ENCODE measurements at regions not wholly inside any gene's neighbourhood (a gene's known extent, or its start where the extent isn't known, plus 50 kb on each side); places are given as distances from the start of the nearest gene placed in this dataset.

DNA sequence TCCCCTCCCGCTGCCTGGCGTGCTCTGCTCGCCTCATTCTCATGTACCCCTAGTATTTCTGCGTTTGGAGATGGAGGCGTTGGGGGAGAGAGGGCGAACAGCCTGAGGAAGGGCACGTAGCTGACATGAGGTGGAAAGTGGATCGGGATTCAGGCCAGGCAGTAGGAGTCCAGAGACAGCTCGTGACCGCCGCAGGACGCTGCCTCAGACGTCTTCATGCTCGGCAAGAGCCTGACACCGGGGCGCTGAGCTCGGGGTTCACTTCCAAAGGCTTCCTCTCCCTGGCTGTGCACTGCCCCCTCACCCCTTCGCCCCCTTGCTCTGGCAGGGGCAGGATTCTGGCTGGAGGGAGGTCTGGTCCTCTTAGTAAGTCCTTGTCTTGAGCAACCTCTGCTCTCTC lies 374.4 kb upstream of the MKI67 start:
- H3K9me3 ChIP-seq (ENCODE audit: low read length), result no peaks in the 10 kb centered on the region
- H3K4me3 ChIP-seq (ENCODE audit: low read length), result no peak overlapping the region
- H3K27me3 ChIP-seq (ENCODE audit: insufficient read depth, low read length), result no peaks in the 10 kb centered on the region
- no peak overlapping the region for H2AFZ ChIP-seq (ENCODE audit: low read depth, low read length)
- H3K4me1 ChIP-seq (ENCODE audit: insufficient read depth, low read length), result no peaks in the 10 kb centered on the region
- H3K36me3 ChIP-seq (ENCODE audit: insufficient read depth, low read length), result no peaks in the 10 kb centered on the region

DNA sequence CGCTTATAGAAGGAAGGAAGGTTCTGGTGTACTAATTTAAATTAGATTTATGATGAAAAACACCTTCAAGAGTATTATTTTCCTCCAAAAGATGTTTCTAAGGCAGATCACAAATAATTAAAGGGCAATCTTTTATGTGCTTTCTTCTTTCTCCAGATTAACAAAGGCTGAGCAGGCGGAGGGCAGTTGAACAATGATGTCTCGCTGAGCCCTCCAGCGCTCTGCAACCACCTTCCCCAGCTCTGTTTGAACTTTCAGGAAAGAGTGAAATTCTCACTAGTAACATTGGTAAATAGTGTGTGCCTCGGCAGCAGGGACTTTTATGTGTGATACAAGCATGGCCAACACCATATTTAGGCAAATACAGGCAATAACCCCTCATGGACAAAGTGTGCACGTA lies 379.1 kb upstream of the MKI67 start:
- no peak overlapping the region for H3K4me3 ChIP-seq (ENCODE audit: low read length)
- no peaks in the 10 kb centered on the region for H3K9me3 ChIP-seq (ENCODE audit: low read length)

DNA sequence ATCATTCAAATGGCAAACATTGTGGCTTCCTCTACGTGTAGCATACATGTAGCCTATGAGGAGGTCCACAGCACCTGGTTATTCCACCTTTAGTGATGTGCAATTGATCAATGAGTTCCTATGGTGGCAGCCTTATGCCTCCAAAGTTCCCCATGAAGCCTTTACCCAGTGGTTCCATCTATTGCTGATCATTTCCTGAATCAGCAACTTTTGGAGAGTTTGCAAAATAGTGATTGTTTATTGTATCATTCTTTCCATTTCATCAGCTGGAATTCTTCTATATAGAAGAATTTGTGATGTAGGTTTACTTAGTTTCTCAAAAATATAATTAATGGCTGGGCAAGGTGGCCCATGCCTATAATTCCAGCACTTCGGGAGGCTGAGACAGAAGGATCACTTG lies 380.2 kb upstream of the MKI67 start:
- Histone ChIP-seq H3K27me3 (ENCODE audit: insufficient read depth, low read length) (no peaks in the 10 kb centered on the region), H3K4me3 (ENCODE audit: low read length) (no peak overlapping the region), H3K36me3 (ENCODE audit: insufficient read depth, low read length) (no peaks in the 10 kb centered on the region), H3K9me3 (ENCODE audit: low read length) (no peaks in the 10 kb centered on the region), H3K4me1 (ENCODE audit: insufficient read depth, low read length) (no peaks in the 10 kb centered on the region), H2AFZ (ENCODE audit: low read depth, low read length) (no peak overlapping the region)

More for the DNA sequence above, 379.1 kb upstream of the MKI67 start:
- no peak overlapping the region for H2AFZ ChIP-seq (ENCODE audit: low read depth, low read length)
- H3K27me3 ChIP-seq (ENCODE audit: insufficient read depth, low read length), result no peaks in the 10 kb centered on the region
- H3K4me1 ChIP-seq (ENCODE audit: insufficient read depth, low read length), result no peaks in the 10 kb centered on the region
- H3K36me3 ChIP-seq (ENCODE audit: insufficient read depth, low read length), result no peaks in the 10 kb centered on the region

DNA sequence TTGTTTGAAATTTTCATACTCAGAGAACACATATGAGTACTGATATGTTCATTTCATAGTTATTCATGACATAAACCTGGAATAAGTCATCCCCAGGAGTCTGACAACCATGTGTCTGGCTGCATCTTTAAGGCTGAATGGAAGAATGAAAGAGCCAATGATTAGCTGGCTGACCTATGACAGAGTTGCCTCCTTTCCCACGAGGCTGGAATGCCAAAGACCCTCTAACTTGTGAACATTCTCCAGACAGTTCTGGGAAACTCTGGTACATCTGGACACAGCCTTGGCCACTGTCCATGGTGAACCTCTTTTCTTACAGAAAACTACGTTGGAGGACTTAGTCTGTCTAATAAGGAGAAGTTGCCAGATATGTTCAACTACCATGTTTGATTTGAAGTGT lies 380.8 kb upstream of the MKI67 start:
- no peak overlapping the region for H2AFZ ChIP-seq (ENCODE audit: low read depth, low read length)
- H3K4me3 ChIP-seq (ENCODE audit: low read length), result no peak overlapping the region
- H3K9me3 ChIP-seq (ENCODE audit: low read length), result no peaks in the 10 kb centered on the region
- H3K36me3 ChIP-seq (ENCODE audit: insufficient read depth, low read length), result no peaks in the 10 kb centered on the region
- no peaks in the 10 kb centered on the region for H3K4me1 ChIP-seq (ENCODE audit: insufficient read depth, low read length)
- no peaks in the 10 kb centered on the region for H3K27me3 ChIP-seq (ENCODE audit: insufficient read depth, low read length)

DNA sequence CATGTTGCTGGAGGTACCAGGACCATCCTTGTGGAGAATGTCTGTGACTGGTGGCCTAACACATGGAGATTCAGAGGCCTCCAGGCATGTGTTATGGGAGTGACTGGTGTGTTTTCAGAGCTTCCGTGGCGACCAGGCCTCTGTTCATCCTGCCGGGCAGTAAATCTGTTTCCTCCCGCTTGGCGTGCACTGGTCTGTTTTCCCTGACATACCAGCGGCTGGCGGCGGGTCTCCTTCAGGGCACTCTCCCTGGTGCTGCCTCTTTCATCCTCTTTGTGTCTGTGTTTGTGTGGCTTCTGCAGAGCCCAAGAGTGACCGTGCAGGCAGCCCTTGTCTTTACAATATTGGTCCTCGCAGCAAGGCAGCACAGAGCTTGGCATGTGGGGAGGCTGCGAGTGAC lies 385.1 kb upstream of the MKI67 start:
- Histone ChIP-seq H3K4me1 (ENCODE audit: insufficient read depth, low read length) (no peaks in the 10 kb centered on the region), H2AFZ (ENCODE audit: low read depth, low read length) (no peak overlapping the region), H3K4me3 (ENCODE audit: low read length) (no peak overlapping the region), H3K36me3 (ENCODE audit: insufficient read depth, low read length) (no peaks in the 10 kb centered on the region), H3K9me3 (ENCODE audit: low read length) (no peaks in the 10 kb centered on the region), H3K27me3 (ENCODE audit: insufficient read depth, low read length) (no peaks in the 10 kb centered on the region)

DNA sequence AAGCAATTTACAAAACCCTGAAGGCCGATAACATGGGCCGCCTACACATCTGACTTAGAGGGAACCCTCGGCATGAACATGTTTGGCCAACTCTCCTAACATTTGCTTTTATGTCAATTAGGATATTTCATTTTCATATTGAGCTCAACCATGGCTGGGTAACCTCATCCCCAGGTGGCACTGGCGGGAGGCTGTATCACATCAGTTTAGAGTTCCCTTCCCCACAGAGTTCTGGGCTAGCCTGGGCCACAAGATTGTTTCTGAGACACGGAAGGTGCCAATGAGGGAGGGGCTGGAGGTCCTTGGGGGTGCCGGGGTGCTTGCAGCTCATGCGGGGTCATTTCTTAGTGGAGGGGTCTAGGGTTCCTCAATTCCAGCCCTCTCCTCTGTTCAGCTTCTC lies 386.5 kb upstream of the MKI67 start:
- no peaks in the 10 kb centered on the region for H3K4me1 ChIP-seq (ENCODE audit: insufficient read depth, low read length)
- no peak overlapping the region for H3K4me3 ChIP-seq (ENCODE audit: low read length)
- H3K27me3 ChIP-seq (ENCODE audit: insufficient read depth, low read length), result no peaks in the 10 kb centered on the region
- no peaks in the 10 kb centered on the region for H3K9me3 ChIP-seq (ENCODE audit: low read length)
- no peaks in the 10 kb centered on the region for H3K36me3 ChIP-seq (ENCODE audit: insufficient read depth, low read length)
- H2AFZ ChIP-seq (ENCODE audit: low read depth, low read length), result no peak overlapping the region

DNA sequence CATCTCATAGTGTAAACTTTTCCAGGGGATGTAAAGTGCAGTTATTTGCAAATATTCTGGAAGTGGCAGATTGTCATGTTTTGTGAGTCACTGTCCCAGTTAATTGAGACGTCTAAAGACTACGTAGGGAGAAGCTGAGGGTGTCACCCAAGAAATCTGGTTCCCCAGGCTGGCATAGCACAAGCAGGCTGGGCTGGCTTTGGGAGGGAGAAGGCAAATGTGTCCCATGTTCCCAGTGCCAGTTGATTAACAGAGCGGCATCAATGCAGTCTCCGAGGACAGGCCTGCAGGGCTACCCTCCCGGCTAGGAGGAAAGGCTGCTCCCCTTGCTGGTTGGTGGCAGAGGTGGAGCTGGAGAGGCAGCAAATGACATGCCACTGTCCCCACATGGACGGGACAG lies 388.3 kb upstream of the MKI67 start:
- no peaks in the 10 kb centered on the region for H3K4me1 ChIP-seq (ENCODE audit: insufficient read depth, low read length)
- H3K36me3 ChIP-seq (ENCODE audit: insufficient read depth, low read length), result no peaks in the 10 kb centered on the region
- H2AFZ ChIP-seq (ENCODE audit: low read depth, low read length), result no peak overlapping the region
- H3K27me3 ChIP-seq (ENCODE audit: insufficient read depth, low read length), result no peaks in the 10 kb centered on the region
- no peaks in the 10 kb centered on the region for H3K9me3 ChIP-seq (ENCODE audit: low read length)
- H3K4me3 ChIP-seq (ENCODE audit: low read length), result no peak overlapping the region

DNA sequence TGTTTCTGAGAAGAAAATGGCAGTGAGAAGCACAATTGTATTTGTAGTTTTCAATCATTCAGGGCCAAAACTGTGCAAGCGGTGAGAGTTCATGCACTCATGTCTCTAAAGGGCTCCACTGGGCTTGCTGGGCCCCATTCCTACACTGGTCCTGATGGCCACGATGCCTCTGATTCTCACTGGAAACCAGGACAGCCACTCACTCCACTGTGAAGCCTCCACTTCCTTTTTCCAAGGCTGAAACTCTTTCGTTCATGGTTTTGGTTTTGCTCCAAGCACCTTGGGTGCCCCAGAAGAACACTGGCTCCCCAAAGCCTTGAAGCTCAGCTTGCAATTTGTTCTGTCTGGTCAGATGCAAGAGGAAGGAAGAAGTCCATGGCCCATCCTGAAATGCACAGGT lies 390.0 kb upstream of the MKI67 start:
- H2AFZ ChIP-seq (ENCODE audit: low read depth, low read length), result no peak overlapping the region

DNA sequence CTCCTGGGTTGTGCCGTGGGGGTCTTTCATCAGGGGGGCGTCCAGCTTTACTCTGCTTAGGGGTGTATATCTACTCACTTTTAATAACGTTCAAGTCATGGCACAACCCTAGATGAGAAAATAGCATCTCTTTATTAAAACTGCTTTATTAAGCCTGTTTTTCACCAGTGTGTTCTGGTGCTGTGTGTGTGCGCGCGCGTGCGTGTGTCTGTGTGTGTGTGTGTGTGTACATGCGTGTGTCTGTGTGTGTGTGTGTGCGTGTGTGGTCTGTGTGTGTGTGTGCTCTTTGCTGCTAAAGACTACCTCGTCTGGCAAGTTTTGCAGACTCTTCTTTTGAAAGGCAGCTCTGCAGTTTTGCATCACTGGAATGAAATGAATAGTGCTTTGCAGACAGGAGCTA lies 390.9 kb upstream of the MKI67 start:
- no peaks in the 10 kb centered on the region for H3K36me3 ChIP-seq (ENCODE audit: insufficient read depth, low read length)
- no peaks in the 10 kb centered on the region for H3K4me1 ChIP-seq (ENCODE audit: insufficient read depth, low read length)
- H3K4me3 ChIP-seq (ENCODE audit: low read length), result no peak overlapping the region
- no peaks in the 10 kb centered on the region for H3K9me3 ChIP-seq (ENCODE audit: low read length)
- H2AFZ ChIP-seq (ENCODE audit: low read depth, low read length), result no peak overlapping the region
- no peaks in the 10 kb centered on the region for H3K27me3 ChIP-seq (ENCODE audit: insufficient read depth, low read length)

More for the DNA sequence above, 390.0 kb upstream of the MKI67 start:
- Histone ChIP-seq H3K4me1 (ENCODE audit: insufficient read depth, low read length) (no peaks in the 10 kb centered on the region), H3K4me3 (ENCODE audit: low read length) (no peak overlapping the region), H3K36me3 (ENCODE audit: insufficient read depth, low read length) (no peaks in the 10 kb centered on the region), H3K27me3 (ENCODE audit: insufficient read depth, low read length) (no peaks in the 10 kb centered on the region), H3K9me3 (ENCODE audit: low read length) (no peaks in the 10 kb centered on the region)

DNA sequence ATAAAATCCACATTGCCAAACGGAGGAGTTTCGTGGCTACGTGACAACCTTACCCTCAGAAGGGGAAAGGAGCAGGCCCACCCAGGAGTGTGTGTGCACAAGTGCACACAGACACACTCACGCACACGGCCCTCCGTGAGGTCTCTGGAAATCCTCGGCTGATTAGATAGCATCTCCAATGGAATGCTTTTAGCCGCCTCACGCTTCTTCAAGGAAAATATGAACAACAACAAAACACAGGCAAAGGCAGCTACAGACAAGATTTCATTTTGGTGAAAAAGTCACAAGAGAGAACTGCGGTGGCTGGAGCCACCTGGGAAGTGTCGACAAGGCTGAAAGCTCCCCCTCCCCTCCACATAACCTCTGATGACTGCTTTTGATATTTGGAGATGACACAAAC lies 391.8 kb upstream of the MKI67 start:
- Histone ChIP-seq H3K4me1 (ENCODE audit: insufficient read depth, low read length) (no peaks in the 10 kb centered on the region), H3K27me3 (ENCODE audit: insufficient read depth, low read length) (no peaks in the 10 kb centered on the region), H3K36me3 (ENCODE audit: insufficient read depth, low read length) (no peaks in the 10 kb centered on the region), H3K4me3 (ENCODE audit: low read length) (no peak overlapping the region), H2AFZ (ENCODE audit: low read depth, low read length) (no peak overlapping the region), H3K9me3 (ENCODE audit: low read length) (no peaks in the 10 kb centered on the region)

DNA sequence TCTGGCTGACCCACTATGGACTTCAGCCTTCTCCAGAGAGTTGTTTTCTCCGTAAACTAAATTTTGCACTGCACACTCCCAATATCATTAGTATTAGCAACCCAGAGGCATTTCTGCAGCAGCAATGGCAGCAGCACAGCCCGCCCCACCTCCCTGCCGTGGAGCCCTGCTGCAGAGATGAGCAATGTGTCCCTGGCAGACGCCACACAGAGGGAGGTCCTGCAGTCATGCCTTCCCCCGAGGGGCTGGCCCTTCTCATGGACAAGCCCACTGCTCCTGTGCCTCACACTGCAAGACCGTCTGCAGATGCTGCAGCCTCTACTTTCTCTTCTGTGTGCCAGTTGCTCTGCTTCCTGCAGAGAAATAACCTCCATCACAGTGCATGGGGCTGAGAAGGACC lies 393.4 kb upstream of the MKI67 start:
- Histone ChIP-seq H3K27me3 (ENCODE audit: insufficient read depth, low read length) (no peaks in the 10 kb centered on the region), H3K4me3 (ENCODE audit: low read length) (no peak overlapping the region), H2AFZ (ENCODE audit: low read depth, low read length) (no peak overlapping the region), H3K9me3 (ENCODE audit: low read length) (no peaks in the 10 kb centered on the region), H3K36me3 (ENCODE audit: insufficient read depth, low read length) (no peaks in the 10 kb centered on the region), H3K4me1 (ENCODE audit: insufficient read depth, low read length) (no peaks in the 10 kb centered on the region)

DNA sequence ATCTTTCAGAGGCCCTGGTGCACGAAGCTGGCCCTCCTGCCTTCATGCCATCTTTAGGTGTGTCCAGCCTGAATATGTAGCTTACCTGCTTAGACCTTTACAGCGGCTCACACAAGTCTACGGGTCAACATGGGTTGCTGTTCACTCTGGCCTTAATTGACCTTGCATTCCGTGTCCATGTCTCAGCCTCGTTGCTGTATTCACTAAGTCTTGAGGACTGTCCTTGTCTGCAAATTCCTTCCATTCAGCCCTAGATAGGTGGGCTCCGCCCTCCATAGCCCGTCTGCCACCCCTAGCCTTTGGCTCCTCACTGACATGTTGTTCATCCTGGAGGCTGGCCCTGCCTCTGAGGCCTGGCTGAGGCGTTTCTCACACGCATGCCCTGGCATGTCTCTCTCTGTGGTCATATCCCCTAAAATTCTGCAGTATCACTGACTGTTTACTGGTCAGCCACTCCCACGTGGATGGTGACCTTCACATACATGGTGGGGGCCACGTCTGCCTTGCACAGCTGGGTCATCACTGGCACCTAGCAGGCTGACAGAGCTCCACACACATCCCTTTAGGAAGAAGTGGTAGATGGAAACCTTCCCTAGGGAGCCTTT lies 394.1 kb upstream of the MKI67 start:
- H3K9me3 ChIP-seq (ENCODE audit: low read length), result no peaks in the 10 kb centered on the region
- H2AFZ ChIP-seq (ENCODE audit: low read depth, low read length), result no peak overlapping the region
- no peaks in the 10 kb centered on the region for H3K36me3 ChIP-seq (ENCODE audit: insufficient read depth, low read length)
- H3K27me3 ChIP-seq (ENCODE audit: insufficient read depth, low read length), result no peaks in the 10 kb centered on the region
- H3K4me3 ChIP-seq (ENCODE audit: low read length), result no peak overlapping the region
- no peaks in the 10 kb centered on the region for H3K4me1 ChIP-seq (ENCODE audit: insufficient read depth, low read length)

DNA sequence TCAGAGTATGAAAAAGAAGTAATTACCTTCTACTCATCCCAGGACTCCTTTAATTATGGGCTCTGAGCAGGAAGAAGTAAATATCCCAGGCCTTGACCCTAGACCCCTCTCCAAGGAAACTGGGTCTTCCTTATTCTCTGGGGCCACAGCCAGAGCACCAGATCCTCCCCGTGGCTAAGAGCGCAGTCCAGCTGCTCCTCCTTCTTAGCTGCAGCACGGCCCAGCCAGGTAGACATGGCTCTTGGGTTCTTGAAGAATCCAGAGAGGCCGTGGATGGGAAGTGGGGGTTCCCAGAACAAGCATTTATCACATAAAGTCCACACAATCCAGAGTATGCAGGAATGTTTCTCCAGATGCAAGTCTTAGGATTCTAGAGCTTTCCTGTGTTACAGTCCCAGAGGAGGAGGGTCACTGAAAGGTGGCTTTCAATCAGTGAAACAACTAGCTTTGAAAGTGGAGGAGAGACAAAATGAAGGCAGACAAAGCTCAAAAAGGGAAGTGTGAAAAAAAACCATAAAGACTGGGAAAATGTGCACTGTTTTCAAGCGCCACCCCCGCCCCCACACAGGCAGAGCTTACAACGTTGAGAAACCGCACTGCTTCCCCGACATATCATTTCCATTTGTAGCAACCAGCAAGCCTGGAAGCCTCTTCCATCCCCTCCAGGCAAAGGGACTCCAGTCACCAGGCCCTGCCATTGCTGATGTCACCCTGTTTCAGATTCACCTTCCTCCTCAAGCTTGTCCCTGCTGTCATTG lies 396.5 kb upstream of the MKI67 start:
- H3K9me3 ChIP-seq (ENCODE audit: low read length), result no peaks in the 10 kb centered on the region
- no peak overlapping the region for H3K4me3 ChIP-seq (ENCODE audit: low read length)
- H3K36me3 ChIP-seq (ENCODE audit: insufficient read depth, low read length), result no peaks in the 10 kb centered on the region
- no peaks in the 10 kb centered on the region for H3K27me3 ChIP-seq (ENCODE audit: insufficient read depth, low read length)
- H3K4me1 ChIP-seq (ENCODE audit: insufficient read depth, low read length), result no peaks in the 10 kb centered on the region
- no peak overlapping the region for H2AFZ ChIP-seq (ENCODE audit: low read depth, low read length)

DNA sequence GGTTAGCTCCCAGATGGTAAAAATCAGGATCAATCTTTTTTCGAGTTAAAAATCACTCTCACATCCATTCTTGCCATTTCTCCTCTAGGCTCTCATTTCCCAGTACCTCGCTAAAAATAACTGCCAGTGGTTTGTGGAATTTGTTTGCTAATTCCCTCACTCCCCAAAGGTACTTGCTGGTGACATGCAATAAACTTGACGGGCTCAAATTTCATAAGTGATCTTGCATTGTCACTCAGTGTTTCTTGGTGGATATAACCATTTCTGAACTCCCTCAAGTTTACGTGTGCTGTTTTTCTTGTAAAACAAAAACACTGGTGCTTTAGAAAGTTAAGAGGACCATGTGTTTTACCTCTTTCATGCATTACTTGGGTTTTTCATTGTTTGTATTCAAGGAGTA lies 399.2 kb upstream of the MKI67 start:
- no peaks in the 10 kb centered on the region for H3K36me3 ChIP-seq (ENCODE audit: insufficient read depth, low read length)
- no peaks in the 10 kb centered on the region for H3K27me3 ChIP-seq (ENCODE audit: insufficient read depth, low read length)
- H2AFZ ChIP-seq (ENCODE audit: low read depth, low read length), result no peak overlapping the region
- no peaks in the 10 kb centered on the region for H3K9me3 ChIP-seq (ENCODE audit: low read length)
- H3K4me1 ChIP-seq (ENCODE audit: insufficient read depth, low read length), result no peaks in the 10 kb centered on the region
- no peak overlapping the region for H3K4me3 ChIP-seq (ENCODE audit: low read length)
